ENCODE measurements at regions not wholly inside any gene's neighbourhood (a gene's known extent, or its start where the extent isn't known, plus 50 kb on each side); places are given as distances from the start of the nearest gene placed in this dataset.

DNA sequence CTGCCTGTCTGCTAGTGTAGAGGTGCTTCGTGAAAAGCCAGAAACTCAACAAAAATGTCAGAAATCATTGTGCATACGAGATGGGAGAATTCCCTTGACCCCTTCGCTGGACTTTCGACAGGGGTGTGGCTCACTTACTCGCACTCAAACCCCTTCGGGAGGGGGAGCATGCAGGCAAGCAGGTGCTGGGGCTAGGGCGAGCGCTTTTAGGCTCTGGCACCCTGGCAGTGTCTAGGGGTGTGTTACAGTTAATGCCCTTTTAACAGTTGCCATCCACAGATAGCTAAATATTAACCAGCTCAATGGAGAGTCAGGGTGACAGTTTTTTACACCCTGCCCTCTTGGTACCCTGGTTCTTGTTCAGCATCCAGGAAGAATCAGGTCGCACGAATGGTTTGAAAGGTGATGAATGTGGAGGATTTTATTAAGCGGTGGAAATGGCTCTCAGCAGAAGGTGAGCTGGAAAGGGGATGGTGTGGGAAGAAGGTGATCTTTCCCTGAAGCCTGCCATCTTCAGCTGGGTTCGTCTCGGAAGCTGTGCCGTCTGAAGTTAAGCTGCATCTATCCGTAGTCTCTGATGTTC, 59.6 kb upstream of the SHANK2 start:
- TF ChIP-seq, protein P1, sequence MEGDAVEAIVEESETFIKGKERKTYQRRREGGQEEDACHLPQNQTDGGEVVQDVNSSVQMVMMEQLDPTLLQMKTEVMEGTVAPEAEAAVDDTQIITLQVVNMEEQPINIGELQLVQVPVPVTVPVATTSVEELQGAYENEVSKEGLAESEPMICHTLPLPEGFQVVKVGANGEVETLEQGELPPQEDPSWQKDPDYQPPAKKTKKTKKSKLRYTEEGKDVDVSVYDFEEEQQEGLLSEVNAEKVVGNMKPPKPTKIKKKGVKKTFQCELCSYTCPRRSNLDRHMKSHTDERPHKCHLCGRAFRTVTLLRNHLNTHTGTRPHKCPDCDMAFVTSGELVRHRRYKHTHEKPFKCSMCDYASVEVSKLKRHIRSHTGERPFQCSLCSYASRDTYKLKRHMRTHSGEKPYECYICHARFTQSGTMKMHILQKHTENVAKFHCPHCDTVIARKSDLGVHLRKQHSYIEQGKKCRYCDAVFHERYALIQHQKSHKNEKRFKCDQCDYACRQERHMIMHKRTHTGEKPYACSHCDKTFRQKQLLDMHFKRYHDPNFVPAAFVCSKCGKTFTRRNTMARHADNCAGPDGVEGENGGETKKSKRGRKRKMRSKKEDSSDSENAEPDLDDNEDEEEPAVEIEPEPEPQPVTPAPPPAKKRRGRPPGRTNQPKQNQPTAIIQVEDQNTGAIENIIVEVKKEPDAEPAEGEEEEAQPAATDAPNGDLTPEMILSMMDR (IDR thresholded peaks at IDR 0.05), result no peak
- H3K9me3 ChIP-seq, result peaks cover 10% of the 10 kb centered on the region
- intact Hi-C loops (cut with DNase I), result no loop called here
- no peak overlapping the region for H3K27ac ChIP-seq
- no peaks in the 10 kb centered on the region for H3K36me3 ChIP-seq (ENCODE audit: insufficient read depth in 1 of 2, low read depth in 1 of 2)
- no peaks in the 10 kb centered on the region for H3K4me1 ChIP-seq
- DNase-seq (no peak), ATAC-seq (no peak)
- peaks cover 0 to 10% (median 2%) of the 10 kb centered on the region in 3 donors for H3K27me3 ChIP-seq (ENCODE audit: insufficient read depth in 3 of 3, low read length in 2 of 3)
- WGBS, 3 donors, result 72 to 76% (median 74%) methylated on average over 15 of the region's 15 CpGs
- no peak overlapping the region for H3K4me3 ChIP-seq

DNA sequence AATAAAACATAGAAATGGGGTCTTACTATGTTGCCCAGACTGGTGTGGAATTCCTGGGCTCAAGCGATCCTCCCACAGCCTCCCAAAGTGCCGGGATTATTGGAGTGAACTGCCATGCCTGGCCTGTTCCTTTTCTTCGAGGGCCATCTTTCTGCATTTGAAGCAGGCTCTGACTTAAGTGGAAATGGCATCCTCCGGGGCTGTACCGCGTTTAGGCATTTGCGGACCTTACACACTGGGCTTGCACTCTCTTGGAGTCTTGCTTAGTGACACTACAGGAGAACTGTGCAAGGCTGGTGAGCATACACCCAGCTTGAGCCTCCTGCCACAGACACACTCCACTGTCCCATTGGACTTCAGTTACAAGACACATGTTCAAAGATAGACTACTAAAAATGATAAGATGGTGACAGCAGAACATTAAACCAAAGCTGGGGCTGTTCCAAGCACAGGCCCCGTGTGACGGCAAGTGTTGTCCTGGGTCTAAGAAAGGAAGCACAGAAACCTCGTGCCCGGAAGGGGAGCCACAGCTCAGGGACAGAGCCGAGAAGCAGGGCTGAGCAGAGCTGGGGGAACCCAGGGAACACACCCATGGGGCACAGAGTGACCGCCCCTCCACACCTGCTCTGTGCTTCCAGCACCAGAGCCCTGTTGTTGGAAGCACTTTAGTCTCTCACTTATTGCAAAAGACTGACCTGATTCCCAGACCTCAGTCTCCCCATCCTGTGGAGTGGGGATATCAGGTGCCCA, 59.0 kb upstream of the SHANK2 start:
- no peak for DNase-seq
- TF ChIP-seq, protein P1 (IDR thresholded peaks at IDR 0.05), result no peak
- intact Hi-C loops (cut with DNase I), result no loop called here

DNA sequence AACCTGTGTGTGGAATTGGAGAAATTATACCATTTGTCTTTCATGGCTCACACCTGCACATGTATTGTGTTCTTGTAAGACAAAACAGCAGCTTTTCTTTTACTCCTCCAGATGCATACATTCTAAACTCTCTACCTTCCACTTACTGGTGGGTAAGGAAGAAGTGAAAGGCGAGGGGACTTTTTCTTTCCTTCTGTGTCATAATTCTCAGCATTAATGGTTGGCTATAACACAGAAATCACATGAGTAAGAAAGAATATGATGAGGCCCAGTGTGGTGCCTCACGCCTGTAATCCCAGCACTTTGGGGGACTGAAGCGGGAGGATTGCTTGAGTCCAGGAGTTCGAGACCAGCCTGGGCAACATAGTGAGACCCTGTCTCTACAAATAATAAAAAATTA, 57.8 kb upstream of the SHANK2 start:
- 87 to 94% (median 88%) methylated on average over 4 of the region's 4 CpGs for WGBS, 3 donors
- no peaks in the 10 kb centered on the region for H3K36me3 ChIP-seq (ENCODE audit: insufficient read depth in 1 of 2, low read depth in 1 of 2)
- intact Hi-C loops (cut with DNase I), result no loop called here

More for the DNA sequence above, 59.0 kb upstream of the SHANK2 start:
- H3K4me1 ChIP-seq, result no peaks in the 10 kb centered on the region
- H3K4me3 ChIP-seq, result no peak overlapping the region
- no peaks in the 10 kb centered on the region for H3K36me3 ChIP-seq (ENCODE audit: insufficient read depth in 1 of 2, low read depth in 1 of 2)
- H3K27me3 ChIP-seq (ENCODE audit: insufficient read depth in 3 of 3, low read length in 2 of 3), result peaks cover 0 to 10% (median 4%) of the 10 kb centered on the region in 3 donors
- H3K9me3 ChIP-seq, result peaks cover 4% of the 10 kb centered on the region
- ATAC-seq, result no peak
- H3K27ac ChIP-seq, result no peak overlapping the region
- WGBS, 3 donors, result 71 to 85% (median 77%) methylated on average over 13 of the region's 13 CpGs

DNA sequence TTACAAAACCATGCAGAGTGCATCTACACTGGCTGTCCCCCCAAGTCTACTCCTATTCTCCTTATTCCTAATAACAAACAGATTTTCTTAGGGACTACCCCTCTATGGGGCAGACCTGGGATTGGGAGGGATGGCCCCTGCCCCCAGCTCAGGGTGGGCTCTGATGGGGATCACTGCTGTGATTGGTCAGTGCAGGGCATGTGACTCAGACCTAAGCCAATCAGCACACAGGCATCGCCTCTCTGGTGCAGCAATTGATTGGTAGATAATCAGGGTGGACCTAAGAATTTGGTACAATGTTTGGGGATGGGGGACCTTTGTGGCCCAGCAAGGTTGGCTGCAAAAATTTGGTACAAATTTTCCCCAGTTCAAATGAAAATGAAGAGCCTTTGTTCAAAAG, 57.2 kb upstream of the SHANK2 start:
- H3K27me3 ChIP-seq (ENCODE audit: insufficient read depth in 3 of 3, low read length in 2 of 3), result peaks cover 0 to 10% (median 4%) of the 10 kb centered on the region in 3 donors
- no peak overlapping the region for H3K4me3 ChIP-seq
- TF ChIP-seq, protein P1 (IDR thresholded peaks at IDR 0.05), result no peak
- no peaks in the 10 kb centered on the region for H3K4me1 ChIP-seq
- H3K9me3 ChIP-seq, result no peaks in the 10 kb centered on the region
- DNase-seq (no peak), ATAC-seq (no peak)
- intact Hi-C loops (cut with DNase I), result no loop called here
- WGBS, 3 donors, result 88 to 100% (median 94%) methylated on average over 1 of the region's 1 CpG
- H3K36me3 ChIP-seq (ENCODE audit: insufficient read depth in 1 of 2, low read depth in 1 of 2), result no peaks in the 10 kb centered on the region
- H3K27ac ChIP-seq, result no peak overlapping the region

More for the DNA sequence above, 57.8 kb upstream of the SHANK2 start:
- Histone ChIP-seq H3K4me1 (no peaks in the 10 kb centered on the region), H3K27ac (no peak overlapping the region), H3K9me3 (no peaks in the 10 kb centered on the region), H3K27me3 (ENCODE audit: insufficient read depth in 3 of 3, low read length in 2 of 3) (peaks cover 0 to 10% (median 4%) of the 10 kb centered on the region in 3 donors), H3K4me3 (no peak overlapping the region)
- TF ChIP-seq, protein P1 (IDR thresholded peaks at IDR 0.05), result no peak
- no peak for DNase-seq
- ATAC-seq, result no peak
